GM12878 (cell line): ENCODE measurements at regions not wholly inside any gene's neighbourhood (a gene's known extent, or its start where the extent isn't known, plus 50 kb on each side); places are given as distances from the start of the nearest gene placed in this dataset.

Source experiments
- ATAC-seq: fragments of 200-7000 bp; cut with Tn5 transposase; 3 replicates; pipeline ENCODE4 v1.9.1; 2020; ENCODE audit warnings: mild to moderate bottlenecking, moderate library complexity
- BruUV-seq: library from RNA; stranded (reverse); fragments of 400-500 nt; replicated peaks from 2 replicates; lab custom pipeline; 2021; lab: Mats Ljungman, UMichigan
- CTCF ChIA-PET: fragments of 300-600 bp; sonication (Branson Sonifier 250); formaldehyde crosslinking; extraction: SDS; loops from one replicate; lab custom pipeline; 2021; ENCODE audit warnings: inconsistent platforms; lab: Yijun Ruan, JAX
- POLR2A ChIA-PET: fragments of 350-600 bp; formaldehyde crosslinking; extraction: SDS; loops from one replicate; lab custom pipeline; 2021; ENCODE audit warnings: inconsistent platforms; lab: Charles Lee
- RAD21 ChIA-PET: fragments of 300-600 bp; sonication (Branson Sonifier 250); formaldehyde crosslinking; loops from one replicate; lab custom pipeline; 2023; ENCODE audit warnings: antibody characterized with exemption; ENCODE audit not compliant: unreplicated experiment; lab: Charles Lee
- SMC1A ChIA-PET: fragments of 300-600 bp; sonication (Branson Sonifier 250); formaldehyde crosslinking; loops from one replicate; lab custom pipeline; 2023; ENCODE audit not compliant: unreplicated experiment, uncharacterized antibody; lab: Charles Lee
- DNase-seq: peaks from one replicate; pipeline ENCODE4 v3.0.0-alpha.2; 2011; ENCODE audit warnings: low read depth, low spot score
- FAIRE-seq: peaks from 3 replicates; lab custom pipeline; 2011; peaks lifted over from hg19 to GRCh38; lab: Jason Lieb, UNC
- H2AFZ ChIP-seq: 2 replicates; pipeline ENCODE4 v1.6.0; 2011; ENCODE audit warnings: low read depth, low read length, control low read depth; ENCODE audit not compliant: control insufficient read depth
- H3K27ac ChIP-seq: 2 replicates; pipeline ENCODE4 v1.5.1; 2011; ENCODE audit warnings: control low read depth; ENCODE audit not compliant: control insufficient read depth, insufficient read depth
- H3K27me3 ChIP-seq, 2 experiments: replicated peaks in 1 of 2; 2 replicates each; pipeline versions ENCODE4 v1.6.0 to v1.6.1; 2011; ENCODE audit warnings: low read length in 1 of 2; ENCODE audit not compliant: control insufficient read depth in 2 of 2, insufficient read depth in 2 of 2
- H3K36me3 ChIP-seq, 2 experiments: 2 replicates each; pipeline ENCODE4 v1.5.1; 2011; ENCODE audit warnings: low read length in 1 of 2; ENCODE audit not compliant: control insufficient read depth in 2 of 2, insufficient read depth in 2 of 2
- H3K4me1 ChIP-seq: 2 replicates; pipeline ENCODE4 v1.6.1; 2011; ENCODE audit warnings: mild to moderate bottlenecking, low read length, moderate library complexity, mixed read lengths; ENCODE audit not compliant: control insufficient read depth, insufficient read depth
- H3K4me2 ChIP-seq: 2 replicates; pipeline ENCODE4 v1.6.0; 2011; ENCODE audit warnings: control low read depth; ENCODE audit not compliant: control insufficient read depth, insufficient read depth
- H3K4me3 ChIP-seq: fragments of 200-600 bp; sonication (generic); 2 replicates; pipeline ENCODE4 v1.5.1; 2016
- H3K79me2 ChIP-seq: 2 replicates; pipeline ENCODE4 v1.6.0; 2011; ENCODE audit warnings: low read length; ENCODE audit not compliant: control insufficient read depth, insufficient read depth
- H3K9ac ChIP-seq: 2 replicates; pipeline ENCODE4 v1.8.0; 2011; ENCODE audit warnings: low read length, control low read depth, mixed read lengths; ENCODE audit not compliant: control insufficient read depth, insufficient read depth
- H3K9me3 ChIP-seq: replicated peaks from 3 replicates; pipeline ENCODE4 v1.5.1; 2011; ENCODE audit warnings: mild to moderate bottlenecking, low read length; ENCODE audit not compliant: control insufficient read depth, insufficient read depth
- H4K20me1 ChIP-seq: 2 replicates; pipeline ENCODE4 v1.6.0; 2011; ENCODE audit not compliant: control insufficient read depth, insufficient read depth
- BCL11A ChIP-seq: IDR thresholded peaks from 2 replicates; pipeline ENCODE4 v1.6.1; 2011; ENCODE audit warnings: low read depth, low read length
- BMI1 ChIP-seq: fragments of 450-650 bp; IDR thresholded peaks from 2 replicates; pipeline ENCODE4 v1.6.1; 2016; ENCODE audit warnings: mild to moderate bottlenecking, moderate library complexity, borderline replicate concordance
- DPF2 ChIP-seq: fragments of 450-650 bp; IDR thresholded peaks from 2 replicates; pipeline ENCODE4 v1.6.1; 2017; ENCODE audit warnings: mild to moderate bottlenecking
- MXI1 ChIP-seq: fragments of 150-350 bp; IDR thresholded peaks from 2 replicates; pipeline ENCODE4 v1.6.1; 2011; ENCODE audit warnings: low read depth, mild to moderate bottlenecking, inconsistent platforms, low read length, improper control_type of control experiment
- NR2C1 ChIP-seq: fragments of 450-650 bp; IDR thresholded peaks from 2 replicates; pipeline ENCODE4 v1.6.1; 2017; ENCODE audit warnings: antibody characterized with exemption, mild to moderate bottlenecking, moderate library complexity
- PKNOX1 ChIP-seq: fragments of 450-650 bp; IDR thresholded peaks from 2 replicates; pipeline ENCODE4 v1.6.1; 2016; ENCODE audit warnings: mild to moderate bottlenecking
- SMAD1 ChIP-seq: fragments of 450-650 bp; IDR thresholded peaks from 2 replicates; pipeline ENCODE4 v1.6.1; 2018; ENCODE audit warnings: mild to moderate bottlenecking, low read depth; ENCODE audit not compliant: partially characterized antibody
- ZNF592 ChIP-seq: fragments of 450-650 bp; IDR thresholded peaks from 2 replicates; pipeline ENCODE4 v1.6.1; 2017; ENCODE audit warnings: mild to moderate bottlenecking, moderate library complexity
- ZSCAN29 ChIP-seq: fragments of 450-650 bp; IDR thresholded peaks from 2 replicates; pipeline ENCODE4 v1.6.1; 2017; ENCODE audit warnings: mild to moderate bottlenecking, moderate library complexity
- WGBS: methylation state at CpG from one replicate; pipeline ENCODE4 v1.1.6; 2016; ENCODE audit warnings: low lambda C conversion rate; ENCODE audit not compliant: insufficient replicate concordance, insufficient coverage; ENCODE audit errors: missing lambda C conversion rate; 5-methylcytosine and 5-hydroxymethylcytosine counted together
- in situ Hi-C: fragments of 300-500 bp; cut with MboI; formaldehyde crosslinking; loops from 9 replicates; pipeline ENCODE4 v1.14.3; 2018; ENCODE audit warnings: mixed read lengths
- intact Hi-C: fragments of 100-400 bp; cut with micrococcal nuclease; formaldehyde crosslinking; loops from one replicate; pipeline ENCODE4 v1.14.2; 2022; ENCODE audit not compliant: unreplicated experiment
- TF ChIP-seq, protein P1 (sequence below): fragments of 450-650 bp; formaldehyde crosslinking; IDR thresholded peaks from 2 replicates; pipeline ENCODE4 v1.5.0; 2022; ENCODE audit warnings: mild to moderate bottlenecking, missing genetic modification characterization
- TF ChIP-seq, protein P2 (sequence below): IDR thresholded peaks from 2 replicates; pipeline ENCODE4 v1.6.1; 2012; ENCODE audit warnings: mild to moderate bottlenecking, low read depth, low read length

DNA sequence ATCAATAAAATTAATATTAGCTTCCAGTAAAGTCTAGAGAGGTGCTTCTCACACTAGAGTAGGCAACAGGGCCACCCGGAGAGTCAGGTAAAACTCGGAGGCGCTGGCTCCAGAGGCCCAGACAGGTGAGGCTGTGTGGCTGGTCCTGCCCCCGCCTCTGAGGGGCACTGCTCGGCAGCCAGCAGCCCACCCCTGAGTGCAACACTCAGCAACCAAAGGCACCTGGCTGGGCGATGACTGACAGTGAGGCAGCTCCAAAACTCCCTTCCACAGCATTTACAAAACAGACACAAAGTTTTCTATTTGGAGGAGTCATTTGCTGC lies 138.8 kb upstream of the ID2 start:
- Histone ChIP-seq H3K27me3 (no peaks in the 10 kb centered on the region), H2AFZ (peak overlapping the region; percentile 32; the same call in 1 of the 2 replicates), H3K36me3 (no peaks in the 10 kb centered on the region), H3K4me1 (peaks cover 60% of the 10 kb centered on the region), H3K9ac (peak overlapping the region; percentile 67), H3K79me2 (no peaks in the 10 kb centered on the region), H3K4me2 (peak overlapping the region; percentile 78), H3K27ac (peak overlapping the region; percentile 95), H3K9me3 (no peaks in the 10 kb centered on the region), H3K4me3 (0 out of 2 replicates have a peak overlapping the region, but pooled peaks have one; percentile 11), H4K20me1 (no peaks in the 10 kb centered on the region)
- TSS peak; percentile 93 for BruUV-seq
- CTCF ChIA-PET = interaction anchor here (0.7 to 3.8 kb wide), 15 partner anchors 10 to 1115 kb away, joined by 3 to 64 read pairs (median 5); partner anchors contain the start of gene ID2
- FAIRE-seq = no peak
- intact Hi-C loops (loop anchor here (1.0 to 5.0 kb wide), 13 partner anchors 17 to 770 kb away; no protein-coding TSS in a partner anchor), in situ Hi-C loops (loop anchor here (5.0 kb wide), 2 partner anchors 136 to 241 kb away; no protein-coding TSS in a partner anchor)
- RAD21 ChIA-PET = interaction anchor here (0.8 to 10.3 kb wide), 29 partner anchors 10 to 1115 kb away, joined by 3 to 322 read pairs (median 9); partner anchors contain the start of gene ID2
- SMC1A ChIA-PET = interaction anchor here (0.6 to 10.9 kb wide), 24 partner anchors 10 to 1116 kb away, joined by 3 to 284 read pairs (median 10); partner anchors contain the start of gene ID2
- DNase-seq = no peak
- POLR2A ChIA-PET = interaction anchor here (1.0 to 3.7 kb wide), 19 partner anchors 10 to 540 kb away, joined by 3 to 43 read pairs (median 7); partner anchors contain the start of gene ID2
- ATAC-seq = peak; percentile 49
- 4% methylated on average over 6 of the region's 6 CpGs for WGBS
- TF ChIP-seq, protein P1, sequence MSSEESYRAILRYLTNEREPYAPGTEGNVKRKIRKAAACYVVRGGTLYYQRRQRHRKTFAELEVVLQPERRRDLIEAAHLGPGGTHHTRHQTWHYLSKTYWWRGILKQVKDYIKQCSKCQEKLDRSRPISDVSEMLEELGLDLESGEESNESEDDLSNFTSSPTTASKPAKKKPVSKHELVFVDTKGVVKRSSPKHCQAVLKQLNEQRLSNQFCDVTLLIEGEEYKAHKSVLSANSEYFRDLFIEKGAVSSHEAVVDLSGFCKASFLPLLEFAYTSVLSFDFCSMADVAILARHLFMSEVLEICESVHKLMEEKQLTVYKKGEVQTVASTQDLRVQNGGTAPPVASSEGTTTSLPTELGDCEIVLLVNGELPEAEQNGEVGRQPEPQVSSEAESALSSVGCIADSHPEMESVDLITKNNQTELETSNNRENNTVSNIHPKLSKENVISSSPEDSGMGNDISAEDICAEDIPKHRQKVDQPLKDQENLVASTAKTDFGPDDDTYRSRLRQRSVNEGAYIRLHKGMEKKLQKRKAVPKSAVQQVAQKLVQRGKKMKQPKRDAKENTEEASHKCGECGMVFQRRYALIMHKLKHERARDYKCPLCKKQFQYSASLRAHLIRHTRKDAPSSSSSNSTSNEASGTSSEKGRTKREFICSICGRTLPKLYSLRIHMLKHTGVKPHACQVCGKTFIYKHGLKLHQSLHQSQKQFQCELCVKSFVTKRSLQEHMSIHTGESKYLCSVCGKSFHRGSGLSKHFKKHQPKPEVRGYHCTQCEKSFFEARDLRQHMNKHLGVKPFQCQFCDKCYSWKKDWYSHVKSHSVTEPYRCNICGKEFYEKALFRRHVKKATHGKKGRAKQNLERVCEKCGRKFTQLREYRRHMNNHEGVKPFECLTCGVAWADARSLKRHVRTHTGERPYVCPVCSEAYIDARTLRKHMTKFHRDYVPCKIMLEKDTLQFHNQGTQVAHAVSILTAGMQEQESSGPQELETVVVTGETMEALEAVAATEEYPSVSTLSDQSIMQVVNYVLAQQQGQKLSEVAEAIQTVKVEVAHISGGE (CRISPR knock-in tag) = no peak
- TF ChIP-seq, protein P2, sequence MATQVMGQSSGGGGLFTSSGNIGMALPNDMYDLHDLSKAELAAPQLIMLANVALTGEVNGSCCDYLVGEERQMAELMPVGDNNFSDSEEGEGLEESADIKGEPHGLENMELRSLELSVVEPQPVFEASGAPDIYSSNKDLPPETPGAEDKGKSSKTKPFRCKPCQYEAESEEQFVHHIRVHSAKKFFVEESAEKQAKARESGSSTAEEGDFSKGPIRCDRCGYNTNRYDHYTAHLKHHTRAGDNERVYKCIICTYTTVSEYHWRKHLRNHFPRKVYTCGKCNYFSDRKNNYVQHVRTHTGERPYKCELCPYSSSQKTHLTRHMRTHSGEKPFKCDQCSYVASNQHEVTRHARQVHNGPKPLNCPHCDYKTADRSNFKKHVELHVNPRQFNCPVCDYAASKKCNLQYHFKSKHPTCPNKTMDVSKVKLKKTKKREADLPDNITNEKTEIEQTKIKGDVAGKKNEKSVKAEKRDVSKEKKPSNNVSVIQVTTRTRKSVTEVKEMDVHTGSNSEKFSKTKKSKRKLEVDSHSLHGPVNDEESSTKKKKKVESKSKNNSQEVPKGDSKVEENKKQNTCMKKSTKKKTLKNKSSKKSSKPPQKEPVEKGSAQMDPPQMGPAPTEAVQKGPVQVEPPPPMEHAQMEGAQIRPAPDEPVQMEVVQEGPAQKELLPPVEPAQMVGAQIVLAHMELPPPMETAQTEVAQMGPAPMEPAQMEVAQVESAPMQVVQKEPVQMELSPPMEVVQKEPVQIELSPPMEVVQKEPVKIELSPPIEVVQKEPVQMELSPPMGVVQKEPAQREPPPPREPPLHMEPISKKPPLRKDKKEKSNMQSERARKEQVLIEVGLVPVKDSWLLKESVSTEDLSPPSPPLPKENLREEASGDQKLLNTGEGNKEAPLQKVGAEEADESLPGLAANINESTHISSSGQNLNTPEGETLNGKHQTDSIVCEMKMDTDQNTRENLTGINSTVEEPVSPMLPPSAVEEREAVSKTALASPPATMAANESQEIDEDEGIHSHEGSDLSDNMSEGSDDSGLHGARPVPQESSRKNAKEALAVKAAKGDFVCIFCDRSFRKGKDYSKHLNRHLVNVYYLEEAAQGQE = no peak
- TF ChIP-seq MXI1 (no peak), BCL11A (no peak), BMI1 (no peak), DPF2 (no peak), ZNF592 (peak; percentile 44; the same call in 1 of the 2 replicates), PKNOX1 (peak; percentile 94), NR2C1 (no peak), ZSCAN29 (0 out of 2 replicates have a peak, but pooled peaks have one; percentile 8), SMAD1 (no peak)
